TTC549 (cell line): ENCODE measurements at regions not wholly inside any gene's neighbourhood (a gene's known extent, or its start where the extent isn't known, plus 50 kb on each side); places are given as distances from the start of the nearest gene placed in this dataset.

Source experiments
- FAIRE-seq: peaks from 2 replicates; lab custom pipeline; 2012; peaks lifted over from hg19 to GRCh38; lab: Jason Lieb, UNC

DNA sequence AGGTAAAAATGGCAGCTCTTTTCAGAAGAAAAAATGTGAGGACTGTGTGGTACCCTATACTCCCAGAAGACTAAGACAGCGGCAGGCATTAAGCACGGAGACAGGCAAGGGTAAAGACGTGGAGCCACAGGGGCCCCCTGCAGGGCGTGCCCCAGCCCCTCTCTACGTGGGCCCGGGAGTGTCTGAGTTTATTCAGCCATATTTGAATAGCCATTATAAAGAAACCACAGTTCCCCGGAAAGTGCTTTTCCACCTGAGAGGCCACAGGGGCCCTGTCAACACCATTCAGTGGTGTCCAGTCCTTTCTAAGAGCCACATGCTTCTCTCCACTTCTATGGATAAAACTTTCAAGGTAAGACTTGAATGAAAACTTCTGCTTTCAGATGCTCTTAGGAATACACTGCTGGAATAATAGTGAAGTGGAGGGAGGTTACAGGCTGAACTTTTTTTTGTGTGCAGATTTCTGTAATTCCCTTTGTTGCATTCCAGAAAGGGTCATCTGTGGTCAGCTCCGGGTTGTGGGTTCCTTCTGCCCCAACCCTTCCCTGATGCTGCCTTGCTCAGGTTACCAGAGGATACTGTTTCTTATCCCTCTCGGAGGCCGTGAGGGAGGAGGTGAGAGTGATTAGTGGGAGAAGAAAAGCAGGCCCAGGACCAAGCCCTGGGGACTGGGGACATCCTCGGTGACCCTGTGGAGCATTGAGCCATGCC lies 58.4 kb downstream of the SLC25A47 start:
- no peak for FAIRE-seq

DNA sequence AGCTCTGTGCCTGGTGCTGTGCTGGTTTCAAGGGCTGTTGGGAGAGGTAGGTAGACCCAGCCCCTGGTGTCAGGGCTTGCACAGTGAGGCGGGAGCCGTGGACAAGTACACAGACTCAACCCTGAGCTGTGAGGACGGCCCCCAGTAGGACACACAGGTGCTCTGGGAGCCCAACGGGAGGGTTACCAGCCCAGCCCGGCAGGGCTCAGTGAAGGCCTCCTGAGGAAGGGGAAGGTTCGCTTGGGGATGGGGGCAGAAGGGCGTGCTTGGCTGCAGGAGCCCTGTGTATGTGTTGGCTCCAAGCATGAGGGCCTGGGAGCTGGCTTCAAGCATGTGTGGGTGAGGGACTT lies 58.9 kb downstream of the SLC25A47 start:
- FAIRE-seq, result no peak

DNA sequence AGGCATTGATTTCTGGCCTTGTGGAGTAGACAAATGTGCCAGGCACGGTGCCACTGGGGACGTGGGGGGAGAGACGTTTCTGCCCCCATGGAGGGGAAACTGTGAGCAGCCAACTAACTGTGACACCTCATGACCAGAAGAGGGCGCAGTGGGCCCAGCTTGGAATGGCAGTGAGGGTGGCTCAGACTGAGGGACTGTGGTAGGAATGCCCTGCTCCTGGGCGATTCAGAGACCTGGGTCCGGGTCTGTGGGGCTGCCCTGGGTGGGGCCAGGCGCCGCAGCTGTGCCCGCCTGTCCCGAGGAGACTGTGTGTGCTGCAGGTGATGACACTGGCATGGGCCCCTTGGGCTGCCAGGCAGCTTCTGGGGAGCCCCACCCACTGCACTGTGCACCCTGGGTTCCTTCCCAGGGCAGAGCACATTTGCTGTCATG lies 60.6 kb downstream of the SLC25A47 start:
- FAIRE-seq, result no peak

DNA sequence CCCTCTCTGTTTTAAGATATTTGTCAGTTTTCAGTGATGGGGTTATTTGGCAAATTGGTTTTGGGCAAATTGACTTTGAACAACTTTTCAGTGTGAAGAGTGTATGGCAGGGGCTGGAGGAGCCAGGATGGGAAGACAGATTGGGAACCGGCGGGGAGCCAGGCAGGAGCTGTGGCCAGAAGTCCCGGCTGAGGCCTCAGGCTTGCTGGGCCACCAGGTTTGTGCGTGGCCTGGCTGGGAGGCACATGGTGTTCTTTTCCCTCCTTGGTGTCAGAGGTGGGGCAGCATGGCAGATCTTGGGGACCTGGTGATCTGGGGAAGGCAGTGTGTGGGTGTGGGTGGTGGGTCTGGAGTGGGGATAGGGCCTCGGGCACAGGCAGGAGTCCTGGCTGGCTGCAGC lies 61.1 kb downstream of the SLC25A47 start:
- FAIRE-seq, result no peak

DNA sequence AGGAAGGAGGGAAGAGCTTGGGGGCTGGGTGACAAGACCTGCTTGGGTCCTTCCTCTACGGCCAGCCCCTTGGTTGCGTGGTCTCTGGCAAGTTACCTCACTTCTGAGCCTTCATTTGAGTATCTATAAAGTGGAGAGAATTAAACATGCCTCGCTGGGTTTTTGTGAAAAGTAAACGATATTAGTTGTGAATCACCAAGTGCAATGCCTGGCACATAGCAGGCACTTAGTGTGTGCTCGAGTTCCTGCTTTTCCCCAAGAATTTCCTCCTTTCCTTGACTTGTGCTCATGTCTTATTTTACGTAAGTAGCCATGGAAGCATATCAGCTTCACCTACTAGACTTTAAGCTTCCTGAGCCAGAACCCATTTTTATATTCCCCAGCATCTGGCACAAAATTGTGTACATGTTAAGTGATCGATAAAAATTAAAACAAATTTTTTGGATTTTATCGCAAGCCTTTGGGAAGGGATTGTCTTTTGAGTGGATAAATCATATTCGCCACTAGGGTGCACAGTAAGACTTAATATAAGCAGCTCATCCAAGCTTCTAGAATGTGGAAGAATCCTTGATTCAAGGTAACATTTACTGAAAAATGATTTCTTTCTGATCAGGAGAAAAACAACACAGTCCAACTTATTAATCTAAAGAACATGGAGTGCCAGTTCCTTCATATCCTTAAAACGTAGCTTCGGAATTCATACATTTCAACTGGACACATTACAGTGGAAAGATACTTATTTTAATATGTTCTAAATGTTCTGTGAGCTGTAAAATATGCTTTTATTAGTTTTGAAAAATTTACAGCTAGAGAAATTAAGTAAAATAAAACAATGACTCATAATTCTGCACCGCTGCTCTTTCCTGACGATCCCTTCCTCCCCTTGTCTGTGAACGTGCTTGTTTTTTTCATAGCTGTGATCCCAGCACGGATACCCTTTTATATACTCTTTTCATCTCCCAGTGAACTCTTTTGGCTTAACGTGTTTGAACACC lies 62.0 kb downstream of the SLC25A47 start:
- peak; percentile 91 for FAIRE-seq

DNA sequence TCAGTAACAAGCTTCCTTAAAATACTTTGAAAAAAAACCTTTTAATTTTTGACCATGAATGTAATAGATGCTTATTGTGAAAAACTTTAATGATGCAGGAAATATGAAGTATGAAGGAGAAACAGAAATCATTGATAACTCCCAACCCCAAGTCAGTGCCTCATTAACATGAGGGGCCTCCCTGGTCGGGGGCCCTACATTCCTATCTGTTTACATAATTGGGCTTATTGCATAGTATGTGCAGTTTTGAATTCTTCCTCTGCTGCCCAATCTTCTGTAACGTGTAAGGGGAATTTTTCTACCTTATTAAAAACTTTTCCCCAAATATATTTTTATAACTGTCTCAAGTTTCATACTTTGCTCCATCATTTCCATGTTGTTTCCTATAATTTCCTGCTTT lies 63.0 kb downstream of the SLC25A47 start:
- no peak for FAIRE-seq

DNA sequence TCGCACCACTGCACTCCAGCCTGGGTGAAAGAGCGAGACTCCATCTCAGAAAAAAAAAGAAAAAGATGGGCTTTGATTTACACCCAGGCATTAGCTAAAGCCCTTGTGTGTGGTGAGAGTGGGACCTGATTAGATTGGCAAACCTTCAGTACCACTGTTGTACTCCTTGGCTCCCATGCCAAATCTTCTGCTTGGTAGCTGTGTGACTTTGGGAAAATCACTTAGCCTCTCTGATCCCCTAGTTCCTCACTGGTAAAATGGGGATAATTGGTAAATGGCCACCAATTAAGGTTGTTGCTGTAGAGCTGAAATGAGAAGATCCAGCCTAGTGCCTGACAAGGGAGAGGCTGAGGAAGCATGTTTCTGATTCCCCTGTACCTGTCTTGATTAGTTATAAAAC lies 63.7 kb downstream of the SLC25A47 start:
- no peak for FAIRE-seq

DNA sequence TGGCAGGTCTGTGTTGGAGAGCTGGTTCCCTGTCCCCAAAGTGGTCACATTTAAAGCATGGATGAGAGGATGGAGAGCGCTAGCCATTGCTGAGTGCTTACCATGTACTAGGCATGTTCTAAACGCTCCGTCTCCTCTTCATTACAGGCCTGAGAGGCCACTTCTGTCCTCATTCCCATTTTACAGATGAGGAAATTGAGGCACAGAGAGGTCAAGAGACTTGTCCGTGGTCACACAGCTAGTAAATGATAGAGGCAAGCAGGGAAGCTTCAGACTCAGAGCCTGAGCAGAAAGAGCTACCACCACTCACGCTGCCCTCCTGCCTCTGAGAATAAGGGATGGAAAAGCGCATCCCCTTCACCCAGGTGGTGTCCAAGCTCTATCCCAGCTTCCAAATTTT lies 64.3 kb downstream of the SLC25A47 start:
- FAIRE-seq, result no peak

DNA sequence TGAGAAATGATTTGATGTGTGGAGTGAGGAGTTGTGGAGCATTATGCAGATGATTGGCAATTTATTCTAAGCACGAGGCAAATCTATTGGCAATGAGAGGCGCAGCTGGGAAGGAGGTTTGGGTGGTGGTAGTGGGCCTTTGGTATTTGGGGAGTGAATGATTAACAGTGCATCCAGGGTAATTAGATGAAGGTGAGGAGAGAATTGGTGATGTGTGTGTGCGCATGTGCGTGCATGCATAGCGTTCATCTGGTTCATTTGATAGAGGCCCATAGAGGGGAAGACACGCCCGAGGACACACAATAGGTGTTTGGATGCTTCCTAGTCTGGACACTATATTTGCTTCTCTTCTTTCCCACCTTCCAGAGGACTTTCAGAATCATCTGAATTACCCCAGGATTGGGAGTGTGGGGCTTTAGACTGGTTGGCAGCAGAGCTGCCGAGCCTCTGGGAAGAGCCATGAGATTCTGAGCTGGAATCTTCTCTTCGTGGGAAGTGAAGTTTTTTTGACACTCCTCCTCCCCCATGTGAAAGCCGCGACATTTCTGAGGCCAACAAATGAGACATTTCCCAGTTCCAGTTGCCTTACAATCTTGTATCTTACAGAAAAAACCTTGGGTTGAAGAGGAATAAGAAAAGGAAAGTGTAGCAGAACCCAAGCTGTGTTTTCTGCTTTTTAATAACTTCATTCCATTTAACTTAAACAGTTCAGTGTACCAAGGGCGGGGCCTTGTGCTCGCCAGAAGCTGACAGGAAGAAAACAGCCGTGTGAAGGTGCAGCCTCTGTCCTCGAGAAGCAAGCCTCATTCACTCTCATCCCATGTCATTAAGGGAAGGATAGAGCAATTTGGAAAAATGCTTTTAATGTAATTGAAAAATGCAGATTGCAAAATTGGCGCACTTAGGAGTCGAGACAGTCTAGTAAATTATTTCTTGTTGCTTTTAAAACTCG lies 65.2 kb downstream of the SLC25A47 start:
- FAIRE-seq, result no peak

DNA sequence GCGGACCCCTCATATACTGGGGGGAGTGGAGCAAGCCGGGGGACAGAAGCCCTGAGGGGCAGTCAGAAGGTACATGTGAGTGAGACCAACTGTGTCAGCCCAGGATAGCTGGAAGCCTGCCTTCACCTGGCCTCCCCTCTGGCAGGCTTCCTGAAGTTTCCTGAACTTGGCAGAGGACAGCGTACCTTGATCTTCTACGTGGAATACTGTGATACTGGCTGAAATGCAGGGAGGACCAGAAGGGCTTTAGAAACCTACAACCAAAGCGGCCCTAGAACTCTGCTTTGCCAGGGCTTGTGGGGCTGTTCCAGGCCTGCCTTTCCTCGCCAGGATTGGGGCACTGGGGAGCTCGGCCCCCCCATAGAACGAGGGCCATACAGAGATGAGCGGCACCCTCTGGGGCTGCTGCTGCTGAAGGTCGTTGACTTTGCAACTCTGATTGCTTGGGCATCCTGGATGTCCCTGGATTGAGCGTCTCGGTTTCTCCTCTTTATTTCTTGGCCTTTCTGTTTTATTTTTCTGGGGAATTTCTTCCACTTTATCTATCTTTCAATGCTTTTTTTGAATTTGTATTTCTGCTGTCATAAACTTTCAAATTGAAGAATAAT lies 66.5 kb downstream of the SLC25A47 start:
- FAIRE-seq, result no peak

DNA sequence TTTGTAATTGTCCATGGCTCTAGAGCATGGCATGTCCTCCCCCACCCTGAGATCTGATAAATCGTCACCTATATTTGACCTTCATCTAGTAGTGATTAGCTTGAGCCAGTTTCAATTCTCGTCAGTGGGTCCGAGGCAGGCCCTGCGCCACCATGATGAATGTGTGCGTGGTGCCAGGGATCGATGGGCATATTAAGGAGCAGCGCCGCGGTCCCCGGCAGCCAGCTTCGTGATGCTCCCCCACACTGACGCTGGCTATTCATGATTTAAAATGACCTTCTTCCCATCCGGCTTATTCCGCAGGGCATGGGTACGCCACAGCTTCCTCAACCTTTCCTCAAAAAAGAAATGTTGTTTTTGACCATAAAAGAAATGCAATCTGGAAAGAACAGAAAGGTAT lies 68.0 kb downstream of the SLC25A47 start:
- FAIRE-seq, result no peak

DNA sequence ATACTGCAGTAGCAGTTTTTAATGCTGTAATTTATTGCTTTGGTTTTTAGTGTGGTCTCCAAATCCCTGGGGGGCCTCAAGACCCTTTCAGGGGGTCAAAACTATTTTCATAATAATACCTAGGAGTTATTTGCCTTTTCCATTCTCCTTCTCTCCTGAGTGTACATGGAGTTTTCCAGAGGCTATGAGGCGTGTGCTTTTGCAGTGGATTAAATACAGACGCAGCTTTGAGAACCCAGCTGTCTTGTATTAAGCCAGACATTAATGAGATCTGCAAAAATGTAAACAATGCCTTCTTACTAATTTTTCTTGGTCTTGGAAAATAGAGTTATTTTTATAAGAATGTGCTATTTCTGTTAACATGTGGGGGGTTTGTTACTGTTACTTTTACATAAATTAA lies 68.6 kb downstream of the SLC25A47 start:
- FAIRE-seq, result no peak

DNA sequence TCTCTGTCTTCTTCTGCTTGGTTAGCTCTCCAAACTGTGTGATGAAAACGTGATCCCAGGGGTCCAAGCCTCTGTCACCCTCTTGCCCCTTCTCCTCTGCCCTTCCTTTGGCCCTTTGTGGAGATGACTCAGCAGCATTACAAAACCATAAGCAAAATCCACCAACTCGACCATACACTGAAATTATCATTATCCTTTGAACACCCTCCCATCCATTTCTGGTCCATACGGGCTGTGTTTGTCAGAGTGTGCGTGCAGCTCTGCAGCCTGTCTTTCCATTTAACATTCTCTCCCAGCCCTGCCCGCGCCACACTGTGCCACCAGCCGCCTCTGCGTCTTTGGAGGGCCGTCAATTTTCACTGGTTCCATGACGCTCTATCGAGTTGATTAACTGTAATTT lies 69.2 kb downstream of the SLC25A47 start:
- no peak for FAIRE-seq

DNA sequence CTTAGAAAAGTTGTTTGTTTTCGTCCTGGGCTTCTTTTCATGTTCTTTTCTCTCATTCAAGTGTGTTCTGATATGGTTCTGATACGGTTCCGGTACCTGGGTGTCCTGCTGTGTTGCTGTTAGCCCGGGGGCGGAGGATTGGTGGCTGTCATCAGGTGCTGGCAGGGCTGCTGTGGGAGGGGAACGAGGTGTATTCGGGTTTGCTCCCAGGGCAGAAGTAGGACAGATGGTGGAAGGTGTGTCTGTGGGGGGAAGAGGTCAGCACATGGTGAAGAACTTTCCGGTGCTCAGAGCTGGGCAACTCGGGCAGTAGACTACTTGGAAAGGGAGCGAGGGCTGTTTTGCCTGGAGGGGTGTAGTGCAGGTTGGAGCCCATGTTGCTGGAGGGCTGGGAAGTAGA lies 70.2 kb downstream of the SLC25A47 start:
- FAIRE-seq, result no peak

DNA sequence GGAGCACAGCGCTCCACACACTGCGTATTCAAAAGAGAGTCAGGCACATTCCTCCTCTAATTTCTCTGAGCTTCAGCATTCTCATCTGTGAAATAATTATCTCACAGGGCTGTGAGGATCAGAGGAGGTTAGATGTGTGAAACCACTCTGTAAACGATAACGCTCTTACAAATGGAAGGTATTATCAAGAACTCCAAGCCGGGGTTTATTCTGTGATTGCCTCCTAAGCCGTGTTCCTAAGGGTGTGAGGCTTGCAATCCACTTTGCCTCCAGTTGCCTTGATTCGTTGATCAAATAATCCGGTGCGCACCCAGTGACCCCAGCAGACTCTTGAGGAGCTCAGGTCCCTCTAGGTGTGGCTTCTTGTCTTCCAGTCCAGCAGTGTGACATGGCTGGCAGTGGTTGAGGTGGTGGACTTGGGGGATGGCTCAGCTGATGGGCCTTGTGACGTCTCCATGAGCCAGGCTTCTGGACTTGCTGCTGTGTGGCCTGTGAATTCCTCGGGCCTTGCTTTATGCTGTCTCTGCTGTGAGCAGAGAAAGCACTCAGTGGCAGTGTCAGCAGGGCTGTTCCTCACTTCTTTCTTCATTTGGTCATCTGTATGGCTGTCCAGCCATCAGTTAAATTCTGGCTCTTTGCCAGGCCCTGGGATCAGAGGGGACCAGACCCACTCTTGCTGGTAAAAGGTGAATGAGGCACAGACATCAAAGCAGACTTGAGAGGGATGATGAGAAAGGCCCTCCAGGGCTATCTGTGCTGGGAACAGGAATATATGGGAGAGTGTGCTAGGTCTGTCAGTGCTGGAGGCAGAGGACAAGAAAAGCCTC lies 71.0 kb downstream of the SLC25A47 start:
- FAIRE-seq, result no peak

DNA sequence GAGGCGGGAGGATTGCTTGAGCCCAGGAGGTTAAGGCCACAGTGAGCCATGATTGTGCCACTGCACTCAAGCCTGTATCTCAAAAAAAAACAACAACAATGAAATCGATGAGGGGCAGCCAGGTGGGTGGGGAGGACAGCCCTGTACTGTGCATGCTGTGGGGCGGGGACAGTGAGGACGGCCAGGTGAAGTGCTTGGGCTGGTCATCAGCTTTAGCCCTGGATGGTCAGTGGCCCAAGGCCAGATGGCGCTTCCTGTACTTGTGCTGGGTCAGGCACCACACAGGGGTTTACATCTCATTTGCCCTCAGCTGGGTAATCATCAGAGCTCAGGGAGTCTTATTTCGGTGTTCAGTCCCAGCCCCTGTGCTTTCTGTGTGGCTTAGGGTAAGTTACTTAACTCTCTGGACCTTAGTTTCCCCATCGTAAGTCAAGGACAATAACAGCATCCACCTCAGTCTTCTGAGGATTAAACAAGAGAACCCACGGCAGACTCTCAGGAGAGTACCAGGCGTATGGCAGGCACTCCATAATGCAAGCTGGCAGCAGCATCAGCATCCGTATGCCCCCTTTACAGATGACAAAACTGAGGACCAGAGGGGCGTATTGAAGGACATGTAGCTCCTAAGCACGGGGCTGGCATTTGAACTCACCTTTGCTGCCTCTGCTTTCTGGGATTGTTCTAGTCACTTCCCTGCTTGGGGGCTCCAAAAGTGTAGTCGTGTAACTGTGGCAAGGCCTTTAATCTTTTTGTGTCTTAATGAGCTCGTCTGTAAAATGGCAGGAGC lies 71.9 kb downstream of the SLC25A47 start:
- no peak for FAIRE-seq

DNA sequence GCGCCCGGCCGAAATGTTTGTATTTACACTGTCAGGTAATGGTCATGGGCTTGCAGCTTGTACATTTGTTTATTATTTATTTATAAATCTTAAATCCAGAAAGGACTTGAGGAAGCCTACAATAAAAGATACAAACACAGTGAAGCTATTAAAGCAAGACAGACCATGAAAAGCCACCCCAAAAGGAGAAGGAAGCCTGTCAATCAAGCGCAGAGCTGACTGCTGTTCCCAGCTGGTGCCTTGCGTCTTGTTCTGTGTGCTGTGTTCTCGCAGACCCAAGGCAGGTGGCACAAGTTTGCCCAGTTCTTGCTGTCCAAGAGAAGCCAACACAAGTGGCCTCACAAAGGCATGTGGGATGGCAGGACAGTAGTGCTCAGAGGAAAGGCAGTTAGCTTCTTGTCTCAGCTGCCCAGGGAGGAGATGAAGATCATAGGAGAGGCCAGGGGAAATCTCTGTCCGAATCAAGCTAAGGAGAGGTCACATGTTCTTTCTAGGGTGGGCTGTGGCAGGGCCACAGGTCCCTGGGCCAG lies 73.2 kb downstream of the SLC25A47 start:
- FAIRE-seq, result no peak

DNA sequence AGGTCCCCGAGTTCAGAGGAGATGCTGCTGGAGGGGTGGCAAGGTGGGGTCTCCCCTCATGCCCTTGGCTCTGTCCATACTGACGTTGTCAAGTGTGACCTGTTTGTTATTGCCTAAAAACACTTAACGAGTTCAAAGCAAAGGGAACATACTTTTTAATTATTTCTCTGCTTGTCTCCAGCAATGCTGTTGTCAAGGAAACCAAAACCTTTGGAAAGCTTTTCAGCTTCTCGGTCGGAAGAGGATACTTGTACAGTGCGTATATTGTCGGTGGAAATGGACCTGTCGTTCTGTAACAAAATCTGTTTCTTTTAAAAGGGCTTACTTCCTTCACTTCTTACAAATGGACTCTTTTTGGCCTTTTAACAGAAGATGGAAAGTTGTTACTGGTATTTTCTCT lies 73.9 kb downstream of the SLC25A47 start:
- no peak for FAIRE-seq

DNA sequence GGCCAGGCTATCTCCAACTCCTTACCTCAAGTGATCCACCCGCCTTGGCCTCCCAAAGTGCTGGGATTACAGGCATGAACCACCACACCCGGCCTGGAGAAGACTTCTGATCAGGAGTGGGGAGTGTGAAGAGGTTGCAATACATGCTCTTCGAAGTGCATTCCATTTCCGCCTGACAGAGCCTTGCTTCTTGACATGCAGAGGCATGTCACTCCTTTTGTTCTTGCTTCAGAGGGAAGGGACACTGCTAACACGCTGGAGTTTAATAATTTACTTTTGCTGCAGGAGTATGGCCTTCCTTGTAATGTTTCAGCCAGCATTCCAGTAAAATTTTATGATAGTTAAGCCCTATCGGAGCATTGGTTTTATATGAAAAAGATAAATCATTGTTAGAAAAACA lies 74.9 kb downstream of the SLC25A47 start:
- peak; percentile 9 for FAIRE-seq
